ENCODE measurements at regions not wholly inside any gene's neighbourhood (a gene's known extent, or its start where the extent isn't known, plus 50 kb on each side); places are given as distances from the start of the nearest gene placed in this dataset.

GRCh38 chr20:39830903-39831302 lies 858.1 kb downstream of the MAFB start:
- no peak for DNase-seq (ENCODE audit: low spot score in 2 of 2, unreplicated experiment in 2 of 2)
- no peaks in the 10 kb centered on the region for H3K36me3 Mint-ChIP-seq
- no peaks in the 10 kb centered on the region for H3K9me3 Mint-ChIP-seq
- peaks cover 12% of the 10 kb centered on the region for H3K4me1 Mint-ChIP-seq
- H3K4me3 Mint-ChIP-seq, result no peak overlapping the region
- no peak for TF ChIP-seq CTCF (IDR thresholded peaks at IDR 0.05; ENCODE audit: unreplicated experiment)
- no peaks in the 10 kb centered on the region for H3K27me3 Mint-ChIP-seq (ENCODE audit: low read depth)
- H3K27ac Mint-ChIP-seq, result no peak overlapping the region

- no peaks in the 10 kb centered on the region for H3K27me3 Mint-ChIP-seq (ENCODE audit: low read depth)
- H3K36me3 Mint-ChIP-seq, result no peaks in the 10 kb centered on the region
- no peak overlapping the region for H3K27ac Mint-ChIP-seq
- DNase-seq (ENCODE audit: low spot score in 2 of 2, unreplicated experiment in 2 of 2), result no peak
- H3K9me3 Mint-ChIP-seq, result no peaks in the 10 kb centered on the region
- H3K4me3 Mint-ChIP-seq, result no peak overlapping the region
- no peak for TF ChIP-seq CTCF (IDR thresholded peaks at IDR 0.05; ENCODE audit: unreplicated experiment)
- H3K4me1 Mint-ChIP-seq, result peaks cover 12% of the 10 kb centered on the region
Measured at GRCh38 chr20:39829661-39830060, 859.4 kb downstream of the MAFB start.

GRCh38 chr20:39829256-39829655 lies 859.8 kb downstream of the MAFB start:
- Mint-ChIP-seq H3K4me3 (no peak overlapping the region), H3K4me1 (peaks cover 12% of the 10 kb centered on the region), H3K9me3 (no peaks in the 10 kb centered on the region), H3K27me3 (ENCODE audit: low read depth) (no peaks in the 10 kb centered on the region), H3K36me3 (no peaks in the 10 kb centered on the region), H3K27ac (no peak overlapping the region)
- TF ChIP-seq CTCF (IDR thresholded peaks at IDR 0.05; ENCODE audit: unreplicated experiment), result no peak
- DNase-seq (ENCODE audit: low spot score in 2 of 2, unreplicated experiment in 2 of 2), result no peak

GRCh38 chr20:39825950-39826349 lies 863.1 kb downstream of the MAFB start:
- Mint-ChIP-seq H3K4me3 (no peak overlapping the region), H3K36me3 (no peaks in the 10 kb centered on the region), H3K4me1 (peaks cover 14% of the 10 kb centered on the region), H3K27ac (no peak overlapping the region), H3K9me3 (no peaks in the 10 kb centered on the region), H3K27me3 (ENCODE audit: low read depth) (no peaks in the 10 kb centered on the region)
- no peak for DNase-seq (ENCODE audit: low spot score in 2 of 2, unreplicated experiment in 2 of 2)
- TF ChIP-seq CTCF (IDR thresholded peaks at IDR 0.05; ENCODE audit: unreplicated experiment), result no peak

- no peak overlapping the region for H3K4me3 Mint-ChIP-seq
- no peaks in the 10 kb centered on the region for H3K9me3 Mint-ChIP-seq
- H3K36me3 Mint-ChIP-seq, result no peaks in the 10 kb centered on the region
- H3K4me1 Mint-ChIP-seq, result peaks cover 14% of the 10 kb centered on the region
- no peak overlapping the region for H3K27ac Mint-ChIP-seq
- DNase-seq (ENCODE audit: low spot score in 2 of 2, unreplicated experiment in 2 of 2), result no peak
- no peak for TF ChIP-seq CTCF (IDR thresholded peaks at IDR 0.05; ENCODE audit: unreplicated experiment)
- H3K27me3 Mint-ChIP-seq (ENCODE audit: low read depth), result no peaks in the 10 kb centered on the region
Measured at GRCh38 chr20:39825524-39825923, 863.4 kb downstream of the DHX35 start.

- Mint-ChIP-seq H3K36me3 (no peaks in the 10 kb centered on the region), H3K9me3 (no peaks in the 10 kb centered on the region), H3K27me3 (ENCODE audit: low read depth) (no peaks in the 10 kb centered on the region), H3K27ac (no peak overlapping the region), H3K4me1 (peaks cover 1% of the 10 kb centered on the region), H3K4me3 (no peak overlapping the region)
- DNase-seq (ENCODE audit: low spot score in 2 of 2, unreplicated experiment in 2 of 2), result no peak
- TF ChIP-seq CTCF (IDR thresholded peaks at IDR 0.05; ENCODE audit: unreplicated experiment), result no peak
Measured at GRCh38 chr20:39823224-39823623, 861.1 kb downstream of the DHX35 start.

All from mesothelial cell of epicardium (in vitro differentiated cells).